Fibroblast of villous mesenchyme (primary cell): ENCODE measurements at regions not wholly inside any gene's neighbourhood (a gene's known extent, or its start where the extent isn't known, plus 50 kb on each side); places are given as distances from the start of the nearest gene placed in this dataset.

Experiments used
- DNase-seq: peaks from one replicate; pipeline ENCODE4 v3.0.0-alpha.2; 2010; ENCODE audit warnings: low read depth
- H3K4me3 ChIP-seq: 2 replicates; pipeline ENCODE4 v1.5.1; 2011; ENCODE audit warnings: low read depth, mild to moderate bottlenecking, low read length
- CTCF ChIP-seq: IDR thresholded peaks from 2 replicates; pipeline ENCODE4 v1.5.1; 2012; ENCODE audit warnings: low read depth, mild to moderate bottlenecking, low read length; ENCODE audit not compliant: insufficient read depth

DNA sequence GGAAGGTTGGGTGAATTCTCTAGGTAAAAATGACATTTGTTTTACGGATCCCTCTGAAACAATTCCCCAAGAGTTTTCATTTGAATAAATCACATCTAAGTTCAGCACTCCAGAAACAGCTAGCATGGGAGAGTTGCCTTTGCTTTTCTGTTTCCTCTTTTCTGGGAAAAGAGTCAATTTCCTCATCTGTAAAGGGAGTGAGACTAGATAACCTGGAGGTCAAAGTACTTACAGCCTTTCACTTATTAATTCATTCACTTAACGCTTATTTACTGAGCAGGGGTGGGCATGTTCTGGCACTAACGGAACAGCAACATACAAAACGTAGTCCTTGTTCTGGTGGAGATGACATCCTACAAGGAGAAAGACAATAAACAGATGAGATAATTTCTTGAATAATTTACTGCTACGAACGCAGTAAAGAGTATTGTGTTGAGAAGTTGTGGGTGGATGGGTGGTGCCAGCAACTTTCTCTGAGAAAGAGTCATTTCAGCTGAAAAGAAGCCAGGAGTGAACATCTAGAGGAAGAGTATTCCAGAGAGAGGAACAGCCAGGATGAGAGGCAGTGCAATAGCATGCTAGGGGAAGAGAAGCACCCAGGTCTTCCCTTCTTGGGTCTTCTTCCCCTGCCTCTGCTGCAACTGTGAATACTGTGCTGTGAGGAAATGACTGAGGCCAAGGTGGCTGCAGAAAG lies 335.6 kb downstream of the ZSWIM6 start:
- no peak for DNase-seq
- TF ChIP-seq CTCF, result no peak
- H3K4me3 ChIP-seq, result no peak overlapping the region

- no peak for TF ChIP-seq CTCF
- DNase-seq, result no peak
These were observed 337.5 kb downstream of the ZSWIM6 start for GRCh38 chr5:61669531-61669930.

DNA sequence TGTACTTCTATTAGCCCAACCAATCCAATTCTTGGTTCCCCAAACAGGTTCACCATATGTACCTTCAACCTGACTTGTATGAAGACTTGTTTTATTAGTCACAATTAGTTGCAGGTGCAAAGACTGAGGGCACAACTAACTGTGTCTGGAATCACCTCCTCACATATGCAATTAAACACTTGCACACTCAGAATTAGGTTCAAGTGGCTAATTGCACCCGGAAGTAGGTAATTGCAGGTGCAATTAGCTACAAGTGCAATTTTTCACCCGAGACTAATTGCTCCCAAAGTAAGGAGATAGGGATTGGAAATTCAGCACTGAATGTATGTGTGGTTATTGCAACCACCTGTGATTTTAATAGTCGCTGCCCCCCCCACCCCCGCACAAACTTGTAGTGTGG lies 338.9 kb downstream of the ZSWIM6 start:
- no peak for DNase-seq
- TF ChIP-seq CTCF, result no peak
- no peak overlapping the region for H3K4me3 ChIP-seq

More at GRCh38 chr5:61669531-61669930, 337.5 kb downstream of the ZSWIM6 start:
- no peak overlapping the region for H3K4me3 ChIP-seq

- no peak for TF ChIP-seq CTCF
- peak; percentile 25 for DNase-seq
- H3K4me3 ChIP-seq, result no peak overlapping the region
These were observed 341.1 kb downstream of the ZSWIM6 start for GRCh38 chr5:61673007-61673735.

GRCh38 chr5:61674378-61674777 lies 342.3 kb downstream of the ZSWIM6 start:
- DNase-seq, result no peak
- no peak for TF ChIP-seq CTCF
- H3K4me3 ChIP-seq, result no peak overlapping the region

DNA sequence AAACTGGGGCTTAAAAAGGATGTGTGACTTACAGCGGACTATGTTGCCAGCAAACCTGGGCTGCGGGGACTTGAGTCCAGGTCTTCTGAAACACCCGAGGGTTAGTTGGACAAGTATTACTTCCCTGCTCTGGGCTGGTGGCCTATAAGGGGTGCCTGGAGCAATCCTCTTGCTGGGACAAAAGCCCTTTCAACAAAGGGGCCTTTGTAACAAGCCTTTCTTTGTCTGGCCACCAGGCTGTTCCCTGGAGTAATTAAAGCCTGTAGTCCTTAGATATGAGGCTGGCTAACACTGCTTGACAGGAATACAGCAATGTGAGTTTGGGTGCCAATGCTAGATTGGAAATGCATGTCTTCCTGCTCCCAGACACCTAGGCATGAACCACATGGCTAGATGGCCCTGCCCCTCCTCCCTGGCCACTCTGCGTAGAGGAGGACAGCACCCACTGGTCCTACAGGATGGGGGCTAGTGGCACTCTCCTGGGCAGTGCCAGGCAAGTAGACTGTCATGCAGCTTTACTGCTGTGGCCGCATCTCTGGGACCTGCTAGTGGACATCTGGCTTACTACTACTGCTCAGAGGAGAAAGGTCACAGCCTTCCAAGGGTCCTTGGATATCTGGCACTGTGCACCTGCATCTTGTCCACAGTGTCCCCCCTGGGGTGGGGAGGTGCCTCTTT lies 343.1 kb downstream of the ZSWIM6 start:
- H3K4me3 ChIP-seq, result no peak overlapping the region
- TF ChIP-seq CTCF, result peak; percentile 24
- DNase-seq, result peak; percentile 7
